HG02588 (cell line): ENCODE measurements at regions not wholly inside any gene's neighbourhood (a gene's known extent, or its start where the extent isn't known, plus 50 kb on each side); places are given as distances from the start of the nearest gene placed in this dataset.
"Not testable (repeated sequence)": the region's sequence is repeated elsewhere in the genome, so short reads cannot be mapped to it uniquely, and the experiment has no call there.

Experiments used
- ATAC-seq: cut with Tn5 transposase; IDR thresholded peaks from one replicate; pipeline ENCODE4 v1.9.1; 2021; ENCODE audit warnings: mild to moderate bottlenecking, moderate library complexity; ENCODE audit not compliant: unreplicated experiment

DNA sequence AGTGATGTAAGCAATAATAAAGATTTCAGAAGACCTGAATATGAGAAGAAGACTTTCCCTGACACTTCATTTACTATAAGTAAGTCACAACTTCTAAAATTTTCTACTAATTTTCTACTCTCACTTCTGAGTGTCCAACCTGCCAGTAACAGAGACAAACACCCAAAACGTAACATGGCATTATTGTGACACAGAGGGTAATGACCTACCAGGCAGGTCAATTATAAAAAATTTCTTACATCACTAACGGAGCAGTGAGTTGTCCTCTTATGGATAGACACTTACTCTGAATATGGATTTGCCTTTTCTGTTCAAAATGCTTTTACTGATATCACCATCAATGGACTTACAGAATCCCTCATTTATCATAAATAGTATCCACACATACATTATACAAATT lies 405.9 kb upstream of the MAGEB16 start:
- ATAC-seq: no peak

GRCh38 chrX:35406386-35406785 lies 391.8 kb upstream of the MAGEB16 start:
- ATAC-seq: no peak

DNA sequence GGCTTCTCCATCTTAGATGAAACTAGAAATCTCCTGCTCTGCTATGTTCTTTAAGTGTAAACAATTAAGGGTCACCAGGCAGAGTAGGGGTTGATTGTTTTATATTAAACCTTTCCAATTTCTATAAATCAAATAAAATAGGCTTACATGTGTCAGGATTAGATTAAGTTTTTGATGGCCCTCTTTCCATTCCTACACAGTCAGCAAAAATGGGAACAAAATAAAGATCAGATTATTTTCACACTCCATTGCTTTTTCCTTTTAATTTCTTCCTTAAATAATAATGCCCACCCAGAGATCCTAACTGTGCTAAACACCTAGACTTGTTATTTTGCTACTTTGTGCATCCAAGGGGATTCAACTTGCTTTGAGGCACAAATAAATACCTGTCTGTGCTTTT lies 381.4 kb upstream of the MAGEB16 start:
- no peak for ATAC-seq

DNA sequence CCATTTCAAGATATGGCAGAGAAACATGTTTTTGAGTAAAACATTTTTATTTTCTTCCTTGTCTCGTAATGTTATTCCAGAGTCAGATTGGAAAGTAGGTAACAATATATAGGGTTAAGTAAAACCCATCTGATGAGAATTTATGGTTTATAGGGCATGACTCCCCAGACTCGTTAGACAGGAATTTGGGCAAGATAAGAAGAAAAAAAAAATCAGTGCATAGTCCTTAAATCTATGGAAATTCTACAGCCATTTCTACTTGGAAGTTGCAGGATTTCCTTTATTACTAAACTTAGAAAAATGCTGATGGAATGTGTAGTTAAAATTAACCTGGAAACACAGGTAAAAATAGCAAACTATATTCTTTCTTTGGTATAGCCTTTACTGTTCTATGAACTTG lies 366.1 kb upstream of the MAGEB16 start:
- ATAC-seq: no peak

DNA sequence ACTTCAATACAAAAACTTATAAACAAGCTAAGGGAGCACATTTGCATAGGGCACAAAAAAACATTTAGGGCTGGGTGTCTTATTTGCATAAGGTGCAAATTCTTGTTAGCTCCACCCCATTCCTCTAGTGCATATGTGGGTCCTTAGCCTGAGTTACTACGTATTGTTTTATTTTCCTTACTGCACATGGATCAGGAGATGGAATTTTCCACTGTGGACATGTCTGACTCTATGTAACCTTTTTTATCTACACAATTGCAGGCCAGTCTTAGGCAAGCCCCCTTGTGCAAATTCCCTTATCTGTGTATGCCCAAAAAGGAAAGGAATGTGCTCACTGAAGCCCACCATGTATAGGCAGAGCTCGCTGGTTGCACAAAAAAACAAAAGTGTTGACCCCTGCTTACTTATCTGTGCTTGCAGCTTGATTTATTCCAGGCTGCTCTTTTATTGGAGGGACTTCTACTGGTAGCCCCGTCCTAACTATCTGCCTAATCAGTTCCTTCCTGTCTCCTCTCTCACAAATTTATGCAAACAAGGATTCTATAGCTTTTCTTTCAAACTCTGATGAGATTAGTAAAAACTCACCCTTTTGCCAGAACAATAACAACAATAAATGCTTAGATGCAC lies 359.0 kb upstream of the MAGEB16 start:
- no peak for ATAC-seq

DNA sequence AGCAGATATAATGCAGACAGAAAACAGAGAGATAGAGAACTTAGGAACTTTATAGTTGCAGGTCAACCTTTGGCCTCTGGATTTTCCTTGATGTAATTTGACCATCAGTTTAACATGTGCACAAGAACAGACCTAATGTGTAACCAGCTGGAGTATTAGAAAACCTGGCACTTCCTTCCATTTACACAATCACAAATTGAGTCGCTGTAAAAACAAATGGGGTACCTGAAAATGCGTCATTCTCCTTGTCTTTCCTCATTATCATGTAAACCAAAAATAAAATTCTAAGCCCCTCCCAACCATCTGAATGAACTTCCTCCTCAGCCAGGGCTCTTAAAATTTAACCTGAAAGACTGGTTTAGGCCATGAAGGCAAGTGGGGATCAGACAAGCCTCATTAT lies 358.4 kb upstream of the MAGEB16 start:
- ATAC-seq: no peak

- ATAC-seq: no peak
Observed at GRCh38 chrX:35442421-35442820, 355.7 kb upstream of the MAGEB16 start.

DNA sequence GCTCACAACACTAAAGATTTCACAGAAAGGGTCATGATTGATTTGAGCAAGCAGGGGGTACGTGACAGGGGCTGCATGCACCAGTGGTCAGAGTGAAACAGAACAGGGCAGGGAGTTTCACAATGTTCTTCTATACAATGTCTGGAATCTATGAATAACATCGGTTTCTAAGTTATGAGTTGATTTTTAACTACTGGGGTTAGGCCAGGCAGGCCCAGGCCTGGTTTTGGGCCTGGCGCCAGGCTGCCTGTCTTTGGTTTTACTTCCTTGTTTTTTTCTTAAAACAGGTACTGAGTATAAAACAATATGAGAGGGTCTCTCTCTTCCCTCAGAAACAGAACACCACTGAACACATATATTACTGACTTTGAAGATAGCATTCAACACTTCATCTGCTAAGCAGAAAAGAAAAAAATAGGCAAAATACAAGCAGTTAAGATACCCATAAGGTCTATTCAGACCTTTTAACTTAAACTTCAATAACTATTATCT lies 355.0 kb upstream of the MAGEB16 start:
- not testable (repeated sequence) for ATAC-seq

DNA sequence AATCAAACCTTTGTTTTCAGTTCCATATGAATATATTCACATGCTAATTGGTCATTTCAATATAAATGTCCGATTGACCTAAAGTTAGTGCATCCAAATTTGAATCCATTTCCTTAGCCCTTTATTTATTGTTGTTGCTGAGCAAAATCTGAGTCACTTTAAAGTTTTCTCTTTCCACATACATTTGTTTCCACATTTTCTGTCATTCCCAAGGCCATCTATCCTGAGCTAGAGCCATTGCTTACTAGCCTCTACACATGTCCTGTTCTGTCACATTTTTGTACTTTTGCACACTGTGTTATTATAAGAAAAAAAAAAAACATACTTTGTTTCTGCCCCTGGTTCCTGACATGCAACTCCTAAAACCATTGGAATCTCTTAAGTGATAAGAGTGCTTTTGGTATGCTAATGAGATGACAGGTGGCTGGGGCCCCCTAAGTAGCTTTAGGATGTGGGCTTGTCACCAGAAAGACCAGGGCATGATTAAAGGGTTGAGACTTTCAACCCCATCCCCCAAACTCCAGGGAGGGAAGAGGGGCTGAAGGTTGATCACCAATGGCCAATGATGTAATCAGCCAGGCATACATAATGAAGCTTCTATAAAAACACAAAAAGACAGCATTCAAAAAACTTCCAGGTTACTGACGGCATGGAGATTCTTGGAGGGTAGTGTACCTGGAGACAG lies 353.3 kb upstream of the MAGEB16 start:
- ATAC-seq: no peak

- no peak for ATAC-seq
Observed at GRCh38 chrX:35445912-35446311, 352.2 kb upstream of the MAGEB16 start.

DNA sequence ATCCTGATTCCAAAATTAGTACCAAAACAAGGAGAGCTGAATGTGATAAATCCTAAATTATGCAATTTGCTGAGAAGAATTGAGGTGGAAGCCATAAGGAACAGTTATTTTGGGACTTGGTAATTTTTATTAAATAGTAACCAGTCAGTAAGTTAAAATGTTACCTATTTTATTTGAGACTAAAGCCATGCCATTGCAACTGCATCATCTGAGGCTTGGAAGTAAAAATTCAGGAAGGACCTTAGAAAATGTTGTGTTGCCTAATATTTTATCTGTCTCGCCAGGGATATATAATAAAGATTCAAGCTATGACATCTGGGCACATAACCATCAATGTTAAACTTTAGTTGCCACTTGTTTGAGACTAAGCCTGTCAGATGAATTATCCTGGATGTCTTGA lies 341.3 kb upstream of the MAGEB16 start:
- ATAC-seq: no peak

- no peak for ATAC-seq
Observed at GRCh38 chrX:35458142-35458541, 340.0 kb upstream of the MAGEB16 start.

DNA sequence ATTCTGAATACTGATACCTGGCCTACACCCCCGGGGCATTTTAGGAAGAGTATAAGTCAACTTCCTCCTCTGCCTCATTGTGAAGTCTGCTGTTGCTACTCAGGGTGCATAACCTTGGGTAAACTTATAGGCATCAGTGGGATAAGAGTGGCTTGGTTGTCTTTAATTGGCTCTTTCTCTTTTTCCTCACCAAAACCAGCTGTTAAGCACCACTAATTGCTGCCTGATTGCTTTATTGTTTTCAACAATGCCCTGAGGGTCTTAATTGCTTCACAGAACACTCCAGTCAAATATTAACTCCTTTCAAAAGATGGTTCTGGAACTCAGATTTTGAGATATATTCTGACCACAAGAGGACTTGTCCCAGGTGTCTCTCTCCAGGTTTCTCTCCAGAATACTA lies 337.0 kb upstream of the MAGEB16 start:
- no peak for ATAC-seq

GRCh38 chrX:35496671-35497070 lies 301.5 kb upstream of the MAGEB16 start:
- ATAC-seq: not testable (repeated sequence)

DNA sequence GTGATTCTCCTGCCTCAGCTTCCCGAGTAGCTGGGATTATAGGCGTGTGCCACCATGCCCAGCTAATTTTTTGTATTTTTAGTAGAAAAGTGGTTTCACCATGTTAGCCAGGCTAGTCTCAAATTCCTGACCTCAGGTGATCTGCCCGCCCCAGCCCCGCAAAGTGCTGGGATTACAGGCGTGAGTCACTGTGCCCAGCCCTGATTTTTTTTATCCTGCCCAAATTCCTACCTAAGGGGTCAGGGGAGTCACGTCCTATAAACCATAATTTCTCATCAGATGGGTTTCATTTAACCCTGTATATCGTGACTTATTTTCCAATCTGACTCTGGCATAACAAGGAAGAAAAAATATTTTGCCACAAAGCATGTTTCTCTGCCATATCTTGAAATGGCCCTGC lies 300.7 kb upstream of the MAGEB16 start:
- ATAC-seq: not testable (repeated sequence)

- ATAC-seq: no peak
Observed at GRCh38 chrX:35499071-35499862, 298.9 kb upstream of the MAGEB16 start.

- no peak for ATAC-seq
Observed at GRCh38 chrX:35507701-35508100, 290.4 kb upstream of the MAGEB16 start.

DNA sequence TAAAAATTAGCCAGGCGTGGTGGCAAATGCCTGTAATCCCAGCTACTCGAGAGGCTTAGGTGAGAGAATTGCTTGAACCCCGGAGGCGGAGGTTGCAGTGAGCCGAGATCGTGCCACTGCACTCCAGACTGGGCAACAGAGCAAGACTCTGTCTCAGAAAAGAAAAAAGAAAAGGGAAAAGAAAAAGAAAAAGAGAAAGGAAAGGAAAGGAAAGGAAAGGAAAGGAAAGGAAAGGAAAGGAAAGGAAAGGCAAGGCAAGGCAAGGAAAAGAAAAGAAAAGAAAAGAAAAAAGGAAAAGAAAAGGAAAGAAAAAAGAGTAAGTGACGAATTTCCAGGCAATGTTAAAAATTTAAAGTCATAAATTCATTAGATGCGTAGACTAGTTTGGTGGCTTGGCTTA lies 250.1 kb upstream of the MAGEB16 start:
- not testable (repeated sequence) for ATAC-seq

- ATAC-seq: no peak
Observed at GRCh38 chrX:35557916-35558315, 240.2 kb upstream of the MAGEB16 start.

DNA sequence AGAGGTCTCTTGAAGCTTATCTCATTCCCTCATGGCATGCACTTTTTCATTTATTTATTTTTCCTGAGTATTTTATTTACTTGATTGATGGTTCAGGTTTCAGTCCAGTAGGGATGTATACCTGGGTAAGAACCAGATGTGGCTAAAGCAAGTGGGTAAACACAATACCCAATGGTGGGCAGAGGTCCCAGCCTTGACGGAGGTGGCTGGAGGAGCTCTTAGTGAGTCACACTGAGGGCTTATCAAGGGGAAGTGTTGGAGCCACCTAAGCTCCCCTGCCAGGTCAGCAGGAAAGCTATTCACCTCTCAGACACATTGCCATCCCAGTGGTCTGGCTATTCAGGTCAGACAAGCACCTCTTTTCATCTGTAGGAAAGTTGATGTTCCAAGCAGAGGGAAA lies 236.2 kb upstream of the MAGEB16 start:
- no peak for ATAC-seq

- no peak for ATAC-seq
Observed at GRCh38 chrX:35562395-35562794, 235.7 kb upstream of the MAGEB16 start.

- no peak for ATAC-seq
Observed at GRCh38 chrX:35590210-35590609, 207.9 kb upstream of the MAGEB16 start.
